ENCODE measurements at regions not wholly inside any gene's neighbourhood (a gene's known extent, or its start where the extent isn't known, plus 50 kb on each side); places are given as distances from the start of the nearest gene placed in this dataset.

DNA sequence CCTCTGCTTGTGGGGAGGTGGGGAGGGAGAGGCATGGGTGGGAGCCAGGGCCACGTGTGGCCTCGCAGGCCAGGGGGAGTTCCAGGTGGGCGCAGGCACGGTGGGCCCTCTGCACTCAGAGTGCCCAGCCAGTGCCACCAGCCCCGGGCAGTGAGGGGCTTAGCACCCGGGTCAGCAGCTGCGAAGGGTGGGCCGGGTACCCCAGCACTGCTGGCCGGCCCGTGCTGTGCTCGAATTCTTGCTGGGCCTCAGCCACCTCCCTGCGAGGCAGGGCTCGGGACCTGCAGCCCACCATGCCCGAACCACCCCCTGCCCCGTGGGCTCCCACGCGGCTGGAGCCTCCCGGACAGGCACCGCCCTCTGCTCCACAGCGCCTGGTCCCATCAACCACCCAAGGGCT is 1277.2 kb downstream of the JRKL start:
- H3K4me3 ChIP-seq (ENCODE audit: control extremely low read depth in 1 of 5, extremely low read depth in 1 of 5, insufficient read depth in 1 of 5, low read depth in 2 of 5, low read length in 4 of 5), result no peak overlapping the region
- ChIA-PET POLR2A (no interaction called here), CTCF (no interaction called here)
- peaks cover 0 to 17% (median 1%) of the 10 kb centered on the region in 3 donors for H3K9me3 ChIP-seq (ENCODE audit: control extremely low read depth in 1 of 3, control insufficient read depth in 2 of 3, insufficient read depth in 1 of 3, low read length in 2 of 3)
- no peak overlapping the region for H3K4me2 ChIP-seq (replicated peaks; ENCODE audit: low read depth, low read length, poor library complexity, severe bottlenecking)
- Mint-ChIP-seq H3K9me3 (ENCODE audit: insufficient read depth) (peaks cover 1% of the 10 kb centered on the region), H3K27ac (no peak overlapping the region), H3K4me1 (no peaks in the 10 kb centered on the region), H3K27me3 (no peaks in the 10 kb centered on the region), H3K4me3 (no peak overlapping the region)
- H2AFZ ChIP-seq (ENCODE audit: insufficient read depth, low read depth, low read length, poor library complexity, severe bottlenecking), result no peak overlapping the region
- no peaks in the 10 kb centered on the region for H3K27me3 ChIP-seq (replicated peaks in 1 of 4; ENCODE audit: control extremely low read depth in 1 of 4, control insufficient read depth in 3 of 4, insufficient read depth in 4 of 4, low read length in 3 of 4)
- no peaks in the 10 kb centered on the region for H3K4me1 ChIP-seq (ENCODE audit: control insufficient read depth in 2 of 2, insufficient read depth in 2 of 2, low read length in 2 of 2)
- H3K9ac ChIP-seq (ENCODE audit: low read length), result no peak overlapping the region
- no peak for TF ChIP-seq EZH2 (IDR thresholded peaks at IDR 0.05; ENCODE audit: borderline replicate concordance, insufficient read depth, low read depth, low read length, poor library complexity, severe bottlenecking)
- TF ChIP-seq, protein P1, sequence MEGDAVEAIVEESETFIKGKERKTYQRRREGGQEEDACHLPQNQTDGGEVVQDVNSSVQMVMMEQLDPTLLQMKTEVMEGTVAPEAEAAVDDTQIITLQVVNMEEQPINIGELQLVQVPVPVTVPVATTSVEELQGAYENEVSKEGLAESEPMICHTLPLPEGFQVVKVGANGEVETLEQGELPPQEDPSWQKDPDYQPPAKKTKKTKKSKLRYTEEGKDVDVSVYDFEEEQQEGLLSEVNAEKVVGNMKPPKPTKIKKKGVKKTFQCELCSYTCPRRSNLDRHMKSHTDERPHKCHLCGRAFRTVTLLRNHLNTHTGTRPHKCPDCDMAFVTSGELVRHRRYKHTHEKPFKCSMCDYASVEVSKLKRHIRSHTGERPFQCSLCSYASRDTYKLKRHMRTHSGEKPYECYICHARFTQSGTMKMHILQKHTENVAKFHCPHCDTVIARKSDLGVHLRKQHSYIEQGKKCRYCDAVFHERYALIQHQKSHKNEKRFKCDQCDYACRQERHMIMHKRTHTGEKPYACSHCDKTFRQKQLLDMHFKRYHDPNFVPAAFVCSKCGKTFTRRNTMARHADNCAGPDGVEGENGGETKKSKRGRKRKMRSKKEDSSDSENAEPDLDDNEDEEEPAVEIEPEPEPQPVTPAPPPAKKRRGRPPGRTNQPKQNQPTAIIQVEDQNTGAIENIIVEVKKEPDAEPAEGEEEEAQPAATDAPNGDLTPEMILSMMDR (IDR thresholded peaks at IDR 0.05), result no peak
- H3K79me2 ChIP-seq (ENCODE audit: control insufficient read depth, insufficient read depth, low read length), result no peaks in the 10 kb centered on the region
- WGBS (ENCODE audit: insufficient coverage), result 96% methylated on average over 20 of the region's 20 CpGs
- ATAC-seq (ENCODE audit: low read depth) (no peak), DNase-seq (no peak)
- intact Hi-C loops (cut with micrococcal nuclease), result no loop called here
- H3K27ac ChIP-seq (ENCODE audit: low read length in 2 of 2), result no peak overlapping the region
- H3K36me3 ChIP-seq (replicated peaks in 1 of 2; ENCODE audit: control extremely low read depth in 1 of 2, control insufficient read depth in 1 of 2, extremely low read depth in 1 of 2, insufficient read depth in 2 of 2, low read length in 1 of 2), result no peaks in the 10 kb centered on the region
- no peaks in the 10 kb centered on the region for H4K20me1 ChIP-seq (ENCODE audit: control insufficient read depth, insufficient read depth, low read length, poor library complexity, severe bottlenecking)

DNA sequence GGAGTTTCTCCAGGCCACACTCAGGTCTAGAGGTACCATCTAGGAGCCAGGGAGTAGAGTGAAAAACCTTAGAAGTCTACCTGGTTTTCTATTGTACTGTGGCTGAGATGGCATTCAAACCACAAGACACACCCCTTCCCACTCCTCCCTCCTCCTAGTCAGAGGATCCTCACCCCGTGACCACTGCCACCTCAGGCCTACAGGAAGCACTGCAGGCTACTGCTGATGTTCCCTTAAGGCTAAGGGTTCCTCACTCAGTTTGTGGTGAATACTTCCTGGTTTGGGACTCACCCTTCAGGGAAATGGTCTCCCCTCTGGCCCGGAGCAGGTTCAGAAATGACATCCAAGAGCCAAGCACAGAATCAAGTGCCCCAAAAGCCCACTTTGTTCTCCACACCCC is 1293.9 kb downstream of the JRKL start:
- Mint-ChIP-seq H3K9me3 (ENCODE audit: insufficient read depth) (peaks cover 4% of the 10 kb centered on the region), H3K27me3 (no peaks in the 10 kb centered on the region), H3K4me3 (no peak overlapping the region), H3K4me1 (no peaks in the 10 kb centered on the region), H3K27ac (no peak overlapping the region)
- WGBS (ENCODE audit: insufficient coverage), result 65% methylated on average over 2 of the region's 2 CpGs
- ATAC-seq (ENCODE audit: low read depth), result no peak
- no peaks in the 10 kb centered on the region for H3K79me2 ChIP-seq (ENCODE audit: control insufficient read depth, insufficient read depth, low read length)
- no peaks in the 10 kb centered on the region for H3K36me3 ChIP-seq (replicated peaks in 1 of 2; ENCODE audit: control extremely low read depth in 1 of 2, control insufficient read depth in 1 of 2, extremely low read depth in 1 of 2, insufficient read depth in 2 of 2, low read length in 1 of 2)
- no peak overlapping the region for H3K4me2 ChIP-seq (replicated peaks; ENCODE audit: low read depth, low read length, poor library complexity, severe bottlenecking)
- peaks cover 0 to 5% (median 1%) of the 10 kb centered on the region in 3 donors for H3K9me3 ChIP-seq (ENCODE audit: control extremely low read depth in 1 of 3, control insufficient read depth in 2 of 3, insufficient read depth in 1 of 3, low read length in 2 of 3)
- no peaks in the 10 kb centered on the region for H3K27me3 ChIP-seq (replicated peaks in 1 of 4; ENCODE audit: control extremely low read depth in 1 of 4, control insufficient read depth in 3 of 4, insufficient read depth in 4 of 4, low read length in 3 of 4)
- H3K4me1 ChIP-seq (ENCODE audit: control insufficient read depth in 2 of 2, insufficient read depth in 2 of 2, low read length in 2 of 2), result no peaks in the 10 kb centered on the region
- H3K27ac ChIP-seq (ENCODE audit: low read length in 2 of 2), result no peak overlapping the region
- no peaks in the 10 kb centered on the region for H4K20me1 ChIP-seq (ENCODE audit: control insufficient read depth, insufficient read depth, low read length, poor library complexity, severe bottlenecking)
- TF ChIP-seq EZH2 (IDR thresholded peaks at IDR 0.05; ENCODE audit: borderline replicate concordance, insufficient read depth, low read depth, low read length, poor library complexity, severe bottlenecking), result no peak
- TF ChIP-seq, protein P1 (IDR thresholded peaks at IDR 0.05), result no peak
- no peak overlapping the region for H3K4me3 ChIP-seq (ENCODE audit: control extremely low read depth in 1 of 5, extremely low read depth in 1 of 5, insufficient read depth in 1 of 5, low read depth in 2 of 5, low read length in 4 of 5)
- ChIA-PET POLR2A (no interaction called here), CTCF (no interaction called here)
- intact Hi-C loops (cut with micrococcal nuclease), result no loop called here
- no peak overlapping the region for H3K9ac ChIP-seq (ENCODE audit: low read length)
- no peak for DNase-seq
- no peak overlapping the region for H2AFZ ChIP-seq (ENCODE audit: insufficient read depth, low read depth, low read length, poor library complexity, severe bottlenecking)
